NB4 (cell line): ENCODE measurements at regions not wholly inside any gene's neighbourhood (a gene's known extent, or its start where the extent isn't known, plus 50 kb on each side); places are given as distances from the start of the nearest gene placed in this dataset.

Experiments
- MYC ChIP-seq: IDR thresholded peaks from 2 replicates; pipeline ENCODE4 v1.6.1; 2011; ENCODE audit warnings: low read depth, low read length
- POLR2A ChIP-seq: IDR thresholded peaks from 2 replicates; pipeline ENCODE4 v1.6.1; 2011; ENCODE audit warnings: mild to moderate bottlenecking; ENCODE audit not compliant: insufficient read length; ENCODE audit errors: extremely low read depth
- TF ChIP-seq, protein P1 (sequence below): IDR thresholded peaks from one replicate; pipeline ENCODE4 v1.5.1; 2012; ENCODE audit warnings: low read depth, low read length

GRCh38 chr7:68288144-68288593, 1291.5 kb downstream of the TYW1 start:
- TF ChIP-seq, protein P1, sequence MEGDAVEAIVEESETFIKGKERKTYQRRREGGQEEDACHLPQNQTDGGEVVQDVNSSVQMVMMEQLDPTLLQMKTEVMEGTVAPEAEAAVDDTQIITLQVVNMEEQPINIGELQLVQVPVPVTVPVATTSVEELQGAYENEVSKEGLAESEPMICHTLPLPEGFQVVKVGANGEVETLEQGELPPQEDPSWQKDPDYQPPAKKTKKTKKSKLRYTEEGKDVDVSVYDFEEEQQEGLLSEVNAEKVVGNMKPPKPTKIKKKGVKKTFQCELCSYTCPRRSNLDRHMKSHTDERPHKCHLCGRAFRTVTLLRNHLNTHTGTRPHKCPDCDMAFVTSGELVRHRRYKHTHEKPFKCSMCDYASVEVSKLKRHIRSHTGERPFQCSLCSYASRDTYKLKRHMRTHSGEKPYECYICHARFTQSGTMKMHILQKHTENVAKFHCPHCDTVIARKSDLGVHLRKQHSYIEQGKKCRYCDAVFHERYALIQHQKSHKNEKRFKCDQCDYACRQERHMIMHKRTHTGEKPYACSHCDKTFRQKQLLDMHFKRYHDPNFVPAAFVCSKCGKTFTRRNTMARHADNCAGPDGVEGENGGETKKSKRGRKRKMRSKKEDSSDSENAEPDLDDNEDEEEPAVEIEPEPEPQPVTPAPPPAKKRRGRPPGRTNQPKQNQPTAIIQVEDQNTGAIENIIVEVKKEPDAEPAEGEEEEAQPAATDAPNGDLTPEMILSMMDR: no peak
- TF ChIP-seq POLR2A: no peak
- no peak for TF ChIP-seq MYC
